ENCODE measurements at regions not wholly inside any gene's neighbourhood (a gene's known extent, or its start where the extent isn't known, plus 50 kb on each side); places are given as distances from the start of the nearest gene placed in this dataset.

DNA sequence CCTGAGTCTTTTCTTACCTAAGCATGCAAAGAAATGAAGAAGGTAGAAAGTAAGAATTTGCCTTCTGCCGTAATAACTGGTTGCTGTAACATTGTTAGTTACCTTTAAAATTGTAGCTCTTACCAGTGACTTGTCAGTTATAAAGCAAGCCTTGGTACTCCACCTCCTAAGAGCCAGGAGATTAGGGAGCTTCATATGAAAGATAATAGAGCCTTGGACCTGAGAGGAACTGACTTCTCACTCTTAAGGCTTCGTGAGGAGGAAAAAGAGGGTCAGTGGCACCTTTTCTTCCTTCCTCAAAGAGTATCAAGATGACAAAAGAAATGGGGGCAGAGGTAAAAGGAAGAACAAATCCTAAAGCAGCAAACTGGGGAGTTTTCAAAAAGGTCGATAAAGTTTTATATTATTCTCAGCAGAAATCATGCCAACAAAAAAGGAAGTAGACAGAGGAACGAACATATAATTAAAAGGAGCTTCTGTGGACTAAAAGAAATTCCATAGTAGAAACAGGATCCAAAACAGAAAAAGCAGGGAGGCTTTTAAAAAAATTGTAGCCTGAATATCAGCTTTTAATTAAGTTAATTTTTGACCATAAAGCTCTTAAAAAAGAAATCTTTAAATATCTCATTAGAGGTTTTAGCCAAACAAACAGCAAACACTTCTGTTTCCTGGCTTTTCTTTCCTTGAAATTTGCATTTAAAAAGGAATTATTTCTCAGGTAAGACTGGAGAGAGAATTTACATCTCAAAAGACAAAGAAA is 847.1 kb upstream of the ALCAM start:
- WGBS, 2 experiments (ENCODE audit: insufficient coverage in 2 of 2), result 33% methylated on average over 1 of the region's 4 CpGs; no CpG with 5 or more reads in 1 of the 2 experiments
- H3K4me1 ChIP-seq (ENCODE audit: control insufficient read depth, insufficient read depth, low read length, poor library complexity, severe bottlenecking), result no peaks in the 10 kb centered on the region
- H3K36me3 ChIP-seq (ENCODE audit: control insufficient read depth, insufficient read depth, low read length), result no peaks in the 10 kb centered on the region
- no peak overlapping the region for H3K27ac ChIP-seq (ENCODE audit: low read depth, low read length, severe bottlenecking)
- no peak overlapping the region for H3K4me3 ChIP-seq (ENCODE audit: extremely low read depth, insufficient read depth, low read length, poor library complexity, severe bottlenecking)
- no peaks in the 10 kb centered on the region for H3K9me3 ChIP-seq (ENCODE audit: control insufficient read depth, low read length)

DNA sequence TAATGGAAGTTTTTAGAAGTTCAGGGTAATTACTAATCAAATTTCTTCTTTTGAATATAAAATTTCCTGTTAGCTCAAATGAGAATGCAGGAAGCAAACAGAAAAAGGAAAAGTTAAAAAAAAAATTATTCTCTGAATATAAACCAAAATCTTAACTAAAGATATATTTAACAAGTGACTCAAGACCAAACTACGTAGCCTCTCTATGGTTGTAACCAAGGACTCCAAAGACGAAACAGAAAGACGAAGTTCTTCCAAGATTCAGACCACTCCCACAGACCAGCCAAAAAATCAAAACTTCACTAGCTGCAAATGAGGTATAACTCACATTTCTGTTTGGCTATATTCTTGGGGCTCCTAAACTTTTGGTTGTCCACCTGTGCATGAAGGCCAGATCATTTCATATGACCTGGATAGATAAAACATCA is 846.5 kb upstream of the ALCAM start:
- WGBS, 2 experiments (ENCODE audit: insufficient coverage in 2 of 2), result 60 to 72% methylated on average over 2 of the region's 3 CpGs
- no peaks in the 10 kb centered on the region for H3K36me3 ChIP-seq (ENCODE audit: control insufficient read depth, insufficient read depth, low read length)
- no peaks in the 10 kb centered on the region for H3K4me1 ChIP-seq (ENCODE audit: control insufficient read depth, insufficient read depth, low read length, poor library complexity, severe bottlenecking)
- H3K9me3 ChIP-seq (ENCODE audit: control insufficient read depth, low read length), result no peaks in the 10 kb centered on the region
- no peak overlapping the region for H3K27ac ChIP-seq (ENCODE audit: low read depth, low read length, severe bottlenecking)
- H3K4me3 ChIP-seq (ENCODE audit: extremely low read depth, insufficient read depth, low read length, poor library complexity, severe bottlenecking), result no peak overlapping the region

DNA sequence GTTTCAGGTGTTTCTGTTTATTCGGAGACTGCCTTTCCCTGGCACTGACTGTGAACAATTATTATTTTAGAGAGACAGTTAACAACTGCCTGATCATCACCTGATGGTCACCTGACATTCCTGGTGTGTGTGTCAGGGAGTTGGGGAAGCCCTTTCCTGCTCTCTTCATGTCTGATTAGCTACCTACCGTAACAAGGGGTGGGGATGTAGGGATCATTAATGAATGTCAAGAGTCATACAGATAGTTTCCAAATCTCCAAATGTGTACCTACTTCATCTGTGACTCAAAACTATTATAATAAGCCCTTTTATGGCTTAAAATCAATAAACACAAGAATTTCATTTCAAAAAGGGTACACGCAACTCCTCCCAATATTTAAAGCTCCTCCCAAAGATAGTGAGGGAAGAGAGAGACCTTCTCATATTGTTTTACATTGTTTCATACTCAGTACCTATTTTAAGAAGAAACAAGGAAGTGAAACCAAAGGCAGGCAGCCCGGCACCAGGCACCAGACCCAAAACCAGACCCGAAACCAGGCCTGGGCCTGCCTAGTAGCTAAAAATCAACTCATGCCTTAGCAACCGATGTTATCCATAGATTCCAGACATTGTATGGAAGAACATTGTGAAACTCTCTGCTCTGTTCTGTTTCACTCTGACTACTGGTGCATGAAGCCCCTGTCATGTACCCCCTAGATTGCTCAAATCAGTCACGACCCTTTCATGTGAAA is 844.9 kb upstream of the ALCAM start:
- no peaks in the 10 kb centered on the region for H3K9me3 ChIP-seq (ENCODE audit: control insufficient read depth, low read length)
- 79 to 92% methylated on average over 4 to 5 of the region's 7 CpGs for WGBS, 2 experiments (ENCODE audit: insufficient coverage in 2 of 2)
- no peaks in the 10 kb centered on the region for H3K4me1 ChIP-seq (ENCODE audit: control insufficient read depth, insufficient read depth, low read length, poor library complexity, severe bottlenecking)
- no peak overlapping the region for H3K27ac ChIP-seq (ENCODE audit: low read depth, low read length, severe bottlenecking)
- no peaks in the 10 kb centered on the region for H3K36me3 ChIP-seq (ENCODE audit: control insufficient read depth, insufficient read depth, low read length)
- no peak overlapping the region for H3K4me3 ChIP-seq (ENCODE audit: extremely low read depth, insufficient read depth, low read length, poor library complexity, severe bottlenecking)

- Histone ChIP-seq H3K36me3 (ENCODE audit: control insufficient read depth, insufficient read depth, low read length) (no peaks in the 10 kb centered on the region), H3K9me3 (ENCODE audit: control insufficient read depth, low read length) (no peaks in the 10 kb centered on the region), H3K4me1 (ENCODE audit: control insufficient read depth, insufficient read depth, low read length, poor library complexity, severe bottlenecking) (no peaks in the 10 kb centered on the region), H3K4me3 (ENCODE audit: extremely low read depth, insufficient read depth, low read length, poor library complexity, severe bottlenecking) (no peak overlapping the region), H3K27ac (ENCODE audit: low read depth, low read length, severe bottlenecking) (no peak overlapping the region)
- 89 to 96% methylated on average over 2 to 3 of the region's 6 CpGs for WGBS, 2 experiments (ENCODE audit: insufficient coverage in 2 of 2)
Observed at GRCh38 chr3:104523136-104523535, 843.6 kb upstream of the ALCAM start.

DNA sequence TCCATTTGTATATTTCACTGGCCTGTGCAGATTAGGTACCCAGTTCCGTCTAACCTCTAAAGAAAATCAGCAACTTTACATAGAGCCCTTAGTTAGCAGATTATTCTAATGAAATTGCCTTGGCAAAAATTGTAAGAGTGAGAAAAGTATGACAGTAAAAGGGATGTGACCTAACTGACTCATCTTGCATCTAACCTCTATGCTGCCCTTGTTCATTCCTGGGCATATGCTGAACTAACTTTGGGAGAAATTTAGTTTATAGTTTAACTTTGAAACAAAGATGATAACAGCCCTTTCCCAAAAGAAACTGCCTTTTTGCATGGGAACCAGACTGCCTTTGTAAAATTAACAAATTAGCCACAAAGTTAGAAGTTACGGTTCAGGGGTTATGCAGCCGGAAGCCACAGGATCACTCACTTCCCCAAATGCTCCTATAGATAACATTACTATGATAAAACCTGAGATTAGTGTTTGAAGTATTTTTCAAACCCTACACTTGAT is 839.8 kb upstream of the ALCAM start:
- Histone ChIP-seq H3K27ac (ENCODE audit: low read depth, low read length, severe bottlenecking) (no peak overlapping the region), H3K36me3 (ENCODE audit: control insufficient read depth, insufficient read depth, low read length) (no peaks in the 10 kb centered on the region), H3K4me3 (ENCODE audit: extremely low read depth, insufficient read depth, low read length, poor library complexity, severe bottlenecking) (no peak overlapping the region), H3K4me1 (ENCODE audit: control insufficient read depth, insufficient read depth, low read length, poor library complexity, severe bottlenecking) (no peaks in the 10 kb centered on the region), H3K9me3 (ENCODE audit: control insufficient read depth, low read length) (no peaks in the 10 kb centered on the region)
- no CpG with 5 or more reads among the region's 3 CpGs for WGBS, 2 experiments (ENCODE audit: insufficient coverage in 2 of 2)

DNA sequence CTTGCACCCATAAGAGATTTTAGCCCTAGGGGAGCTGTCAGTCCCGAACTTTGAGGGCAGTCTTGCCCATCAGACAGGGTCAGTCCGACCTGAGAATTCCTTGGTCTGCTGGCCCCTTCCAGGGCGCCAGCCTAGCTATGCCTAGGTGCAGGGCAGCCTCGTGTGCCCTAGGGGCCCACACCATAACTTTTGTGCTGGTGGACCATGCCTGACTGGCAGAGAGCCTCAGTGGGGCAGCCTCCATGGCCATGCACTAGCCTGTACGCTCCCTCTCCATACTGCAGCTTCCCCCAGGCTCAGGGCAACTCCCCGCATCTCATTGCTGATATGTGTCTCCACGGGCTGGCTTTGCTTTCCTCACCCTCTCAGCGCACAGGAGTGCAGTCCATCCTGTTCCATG is 835.8 kb upstream of the ALCAM start:
- Histone ChIP-seq H3K4me3 (ENCODE audit: extremely low read depth, insufficient read depth, low read length, poor library complexity, severe bottlenecking) (no peak overlapping the region), H3K27ac (ENCODE audit: low read depth, low read length, severe bottlenecking) (no peak overlapping the region), H3K9me3 (ENCODE audit: control insufficient read depth, low read length) (peaks cover 6% of the 10 kb centered on the region), H3K36me3 (ENCODE audit: control insufficient read depth, insufficient read depth, low read length) (no peaks in the 10 kb centered on the region), H3K4me1 (ENCODE audit: control insufficient read depth, insufficient read depth, low read length, poor library complexity, severe bottlenecking) (no peaks in the 10 kb centered on the region)
- 83 to 86% methylated on average over 7 to 8 of the region's 8 CpGs for WGBS, 2 experiments (ENCODE audit: insufficient coverage in 2 of 2)

DNA sequence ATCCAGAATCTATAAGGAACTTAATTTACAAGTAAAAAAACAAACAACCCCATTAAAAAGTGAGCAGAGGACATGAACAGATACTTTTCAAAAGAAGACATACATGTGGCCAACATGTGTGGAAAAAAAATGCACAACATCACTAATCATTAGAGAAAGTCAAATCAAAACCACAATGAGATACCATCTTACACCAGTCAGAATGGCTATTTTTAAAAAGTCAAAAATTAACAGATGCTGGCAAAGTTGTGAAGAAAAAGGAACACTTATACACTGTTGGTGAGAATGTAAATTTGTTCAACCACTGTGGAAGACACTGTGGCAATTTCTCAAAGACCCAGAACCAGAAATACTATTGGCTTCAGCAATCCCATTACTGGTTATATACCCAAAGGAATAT is 830.0 kb upstream of the ALCAM start:
- H3K4me1 ChIP-seq (ENCODE audit: control insufficient read depth, insufficient read depth, low read length, poor library complexity, severe bottlenecking), result no peaks in the 10 kb centered on the region

GRCh38 chr3:104537323-104537722 is 829.4 kb upstream of the ALCAM start:
- Histone ChIP-seq H3K27ac (ENCODE audit: low read depth, low read length, severe bottlenecking) (no peak overlapping the region), H3K4me1 (ENCODE audit: control insufficient read depth, insufficient read depth, low read length, poor library complexity, severe bottlenecking) (no peaks in the 10 kb centered on the region), H3K9me3 (ENCODE audit: control insufficient read depth, low read length) (peaks cover 6% of the 10 kb centered on the region), H3K36me3 (ENCODE audit: control insufficient read depth, insufficient read depth, low read length) (no peaks in the 10 kb centered on the region), H3K4me3 (ENCODE audit: extremely low read depth, insufficient read depth, low read length, poor library complexity, severe bottlenecking) (no peak overlapping the region)
- no CpG with 5 or more reads among the region's 3 CpGs for WGBS, 2 experiments (ENCODE audit: insufficient coverage in 2 of 2)

More for the DNA sequence above, 830.0 kb upstream of the ALCAM start:
- H3K9me3 ChIP-seq (ENCODE audit: control insufficient read depth, low read length), result peaks cover 6% of the 10 kb centered on the region
- H3K27ac ChIP-seq (ENCODE audit: low read depth, low read length, severe bottlenecking), result no peak overlapping the region
- H3K36me3 ChIP-seq (ENCODE audit: control insufficient read depth, insufficient read depth, low read length), result no peaks in the 10 kb centered on the region
- no peak overlapping the region for H3K4me3 ChIP-seq (ENCODE audit: extremely low read depth, insufficient read depth, low read length, poor library complexity, severe bottlenecking)

DNA sequence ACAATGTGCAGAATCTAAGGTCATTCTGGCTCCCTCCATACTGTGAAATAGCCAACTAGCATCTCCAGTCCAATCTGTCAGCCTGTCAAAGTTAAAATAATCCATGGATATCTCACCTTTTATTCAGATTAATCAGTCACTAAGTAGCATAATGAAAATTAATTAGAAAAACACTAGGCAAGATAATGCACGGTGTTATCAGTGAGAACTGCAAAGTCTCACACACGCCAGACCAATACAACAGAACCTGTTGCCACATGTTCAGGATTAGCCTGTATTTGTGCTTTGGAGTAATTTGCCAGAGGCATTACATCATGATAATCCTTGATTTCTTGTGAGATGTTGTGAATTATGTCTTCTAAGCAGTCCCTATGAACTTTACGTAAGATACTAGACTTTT is 820.4 kb upstream of the ALCAM start:
- H3K27ac ChIP-seq (ENCODE audit: low read depth, low read length, severe bottlenecking), result no peak overlapping the region
- 79% methylated on average over 2 of the region's 3 CpGs; no CpG with 5 or more reads in 1 of the 2 experiments for WGBS, 2 experiments (ENCODE audit: insufficient coverage in 2 of 2)

DNA sequence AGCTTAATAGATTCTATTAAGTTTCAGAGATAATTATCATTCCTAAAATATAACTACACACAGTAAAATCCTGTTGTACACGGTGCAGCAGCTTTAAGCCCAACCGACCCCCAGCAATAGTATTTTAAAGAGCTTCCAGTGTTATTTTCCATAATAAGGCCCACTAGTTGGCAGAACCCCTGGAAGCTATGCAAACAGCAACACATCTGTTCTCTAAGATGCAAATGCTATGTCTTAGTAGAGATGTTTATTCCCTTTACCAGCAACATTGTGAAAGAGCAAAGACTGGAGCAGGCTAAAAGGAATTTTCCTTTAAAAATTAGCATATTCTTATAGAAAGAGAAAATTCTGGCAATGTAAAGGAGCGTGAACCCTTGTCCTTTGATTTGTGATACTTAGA is 819.7 kb upstream of the ALCAM start:
- WGBS, 2 experiments (ENCODE audit: insufficient coverage in 2 of 2), result 0% methylated on average over 1 of the region's 3 CpGs; no CpG with 5 or more reads in 1 of the 2 experiments
- Histone ChIP-seq H3K9me3 (ENCODE audit: control insufficient read depth, low read length) (no peaks in the 10 kb centered on the region), H3K4me3 (ENCODE audit: extremely low read depth, insufficient read depth, low read length, poor library complexity, severe bottlenecking) (no peak overlapping the region), H3K4me1 (ENCODE audit: control insufficient read depth, insufficient read depth, low read length, poor library complexity, severe bottlenecking) (no peaks in the 10 kb centered on the region), H3K27ac (ENCODE audit: low read depth, low read length, severe bottlenecking) (no peak overlapping the region), H3K36me3 (ENCODE audit: control insufficient read depth, insufficient read depth, low read length) (no peaks in the 10 kb centered on the region)

More for the DNA sequence above, 820.4 kb upstream of the ALCAM start:
- no peaks in the 10 kb centered on the region for H3K36me3 ChIP-seq (ENCODE audit: control insufficient read depth, insufficient read depth, low read length)
- no peak overlapping the region for H3K4me3 ChIP-seq (ENCODE audit: extremely low read depth, insufficient read depth, low read length, poor library complexity, severe bottlenecking)
- no peaks in the 10 kb centered on the region for H3K4me1 ChIP-seq (ENCODE audit: control insufficient read depth, insufficient read depth, low read length, poor library complexity, severe bottlenecking)
- H3K9me3 ChIP-seq (ENCODE audit: control insufficient read depth, low read length), result no peaks in the 10 kb centered on the region

GRCh38 chr3:104548401-104548800 is 818.3 kb upstream of the ALCAM start:
- 79 to 90% methylated on average over 4 to 6 of the region's 8 CpGs for WGBS, 2 experiments (ENCODE audit: insufficient coverage in 2 of 2)
- no peak overlapping the region for H3K27ac ChIP-seq (ENCODE audit: low read depth, low read length, severe bottlenecking)
- no peaks in the 10 kb centered on the region for H3K36me3 ChIP-seq (ENCODE audit: control insufficient read depth, insufficient read depth, low read length)
- H3K9me3 ChIP-seq (ENCODE audit: control insufficient read depth, low read length), result no peaks in the 10 kb centered on the region
- no peaks in the 10 kb centered on the region for H3K4me1 ChIP-seq (ENCODE audit: control insufficient read depth, insufficient read depth, low read length, poor library complexity, severe bottlenecking)
- no peak overlapping the region for H3K4me3 ChIP-seq (ENCODE audit: extremely low read depth, insufficient read depth, low read length, poor library complexity, severe bottlenecking)
